GM12878 (cell line): ENCODE measurements at regions not wholly inside any gene's neighbourhood (a gene's known extent, or its start where the extent isn't known, plus 50 kb on each side); places are given as distances from the start of the nearest gene placed in this dataset.

ENCODE experiments used
- ATAC-seq: fragments of 200-7000 bp; cut with Tn5 transposase; 3 replicates; pipeline ENCODE4 v1.9.1; 2020; ENCODE audit warnings: mild to moderate bottlenecking, moderate library complexity
- BruUV-seq: library from RNA; stranded (reverse); fragments of 400-500 nt; replicated peaks from 2 replicates; lab custom pipeline; 2021; lab: Mats Ljungman, UMichigan
- CTCF ChIA-PET: fragments of 300-600 bp; sonication (Branson Sonifier 250); formaldehyde crosslinking; extraction: SDS; loops from one replicate; lab custom pipeline; 2021; ENCODE audit warnings: inconsistent platforms; lab: Yijun Ruan, JAX
- POLR2A ChIA-PET: fragments of 350-600 bp; formaldehyde crosslinking; extraction: SDS; loops from one replicate; lab custom pipeline; 2021; ENCODE audit warnings: inconsistent platforms; lab: Charles Lee
- RAD21 ChIA-PET: fragments of 300-600 bp; sonication (Branson Sonifier 250); formaldehyde crosslinking; loops from one replicate; lab custom pipeline; 2023; ENCODE audit warnings: antibody characterized with exemption; ENCODE audit not compliant: unreplicated experiment; lab: Charles Lee
- SMC1A ChIA-PET: fragments of 300-600 bp; sonication (Branson Sonifier 250); formaldehyde crosslinking; loops from one replicate; lab custom pipeline; 2023; ENCODE audit not compliant: unreplicated experiment, uncharacterized antibody; lab: Charles Lee
- DNase-seq: peaks from one replicate; pipeline ENCODE4 v3.0.0-alpha.2; 2011; ENCODE audit warnings: low read depth, low spot score
- FAIRE-seq: peaks from 3 replicates; lab custom pipeline; 2011; peaks lifted over from hg19 to GRCh38; lab: Jason Lieb, UNC
- H2AFZ ChIP-seq: 2 replicates; pipeline ENCODE4 v1.6.0; 2011; ENCODE audit warnings: low read depth, low read length, control low read depth; ENCODE audit not compliant: control insufficient read depth
- H3K27ac ChIP-seq: 2 replicates; pipeline ENCODE4 v1.5.1; 2011; ENCODE audit warnings: control low read depth; ENCODE audit not compliant: control insufficient read depth, insufficient read depth
- H3K27me3 ChIP-seq, 2 experiments: replicated peaks in 1 of 2; 2 replicates each; pipeline versions ENCODE4 v1.6.0 to v1.6.1; 2011; ENCODE audit warnings: low read length in 1 of 2; ENCODE audit not compliant: control insufficient read depth in 2 of 2, insufficient read depth in 2 of 2
- H3K36me3 ChIP-seq, 2 experiments: 2 replicates each; pipeline ENCODE4 v1.5.1; 2011; ENCODE audit warnings: low read length in 1 of 2; ENCODE audit not compliant: control insufficient read depth in 2 of 2, insufficient read depth in 2 of 2
- H3K4me1 ChIP-seq: 2 replicates; pipeline ENCODE4 v1.6.1; 2011; ENCODE audit warnings: mild to moderate bottlenecking, low read length, moderate library complexity, mixed read lengths; ENCODE audit not compliant: control insufficient read depth, insufficient read depth
- H3K4me2 ChIP-seq: 2 replicates; pipeline ENCODE4 v1.6.0; 2011; ENCODE audit warnings: control low read depth; ENCODE audit not compliant: control insufficient read depth, insufficient read depth
- H3K4me3 ChIP-seq: fragments of 200-600 bp; sonication (generic); 2 replicates; pipeline ENCODE4 v1.5.1; 2016
- H3K79me2 ChIP-seq: 2 replicates; pipeline ENCODE4 v1.6.0; 2011; ENCODE audit warnings: low read length; ENCODE audit not compliant: control insufficient read depth, insufficient read depth
- H3K9ac ChIP-seq: 2 replicates; pipeline ENCODE4 v1.8.0; 2011; ENCODE audit warnings: low read length, control low read depth, mixed read lengths; ENCODE audit not compliant: control insufficient read depth, insufficient read depth
- H3K9me3 ChIP-seq: replicated peaks from 3 replicates; pipeline ENCODE4 v1.5.1; 2011; ENCODE audit warnings: mild to moderate bottlenecking, low read length; ENCODE audit not compliant: control insufficient read depth, insufficient read depth
- H4K20me1 ChIP-seq: 2 replicates; pipeline ENCODE4 v1.6.0; 2011; ENCODE audit not compliant: control insufficient read depth, insufficient read depth
- ATF7 ChIP-seq: fragments of 450-650 bp; IDR thresholded peaks from 2 replicates; pipeline ENCODE4 v1.6.1; 2016; ENCODE audit warnings: low read depth, mild to moderate bottlenecking
- BACH1 ChIP-seq: fragments of 450-650 bp; IDR thresholded peaks from 2 replicates; pipeline ENCODE4 v1.6.1; 2017; ENCODE audit warnings: mild to moderate bottlenecking, borderline replicate concordance
- CBFB ChIP-seq: IDR thresholded peaks from 2 replicates; pipeline ENCODE4 v1.6.1; 2016; ENCODE audit warnings: antibody characterized with exemption, low read depth
- CBX3 ChIP-seq: fragments of 200-600 bp; sonication (generic); IDR thresholded peaks from 2 replicates; pipeline ENCODE4 v1.6.1; 2016; ENCODE audit warnings: low read depth, borderline replicate concordance
- CHD1 ChIP-seq: IDR thresholded peaks from 2 replicates; pipeline ENCODE4 v1.6.1; 2012; ENCODE audit warnings: low read depth, low read length, improper control_type of control experiment
- DPF2 ChIP-seq: fragments of 450-650 bp; IDR thresholded peaks from 2 replicates; pipeline ENCODE4 v1.6.1; 2017; ENCODE audit warnings: mild to moderate bottlenecking
- ESRRA ChIP-seq: IDR thresholded peaks from 2 replicates; pipeline ENCODE4 v1.6.1; 2012; ENCODE audit warnings: mild to moderate bottlenecking, low read length, improper control_type of control experiment
- EZH2 ChIP-seq: IDR thresholded peaks from 2 replicates; pipeline ENCODE4 v1.6.1; 2012; ENCODE audit warnings: low read depth, mild to moderate bottlenecking, control low read depth, inconsistent platforms, low read length, borderline replicate concordance; ENCODE audit not compliant: control insufficient read depth
- FOS ChIP-seq: IDR thresholded peaks from 3 replicates; pipeline ENCODE4 v1.6.1; 2011; ENCODE audit warnings: borderline replicate concordance; ENCODE audit not compliant: insufficient read length; ENCODE audit errors: extremely low read depth
- FOXK2 ChIP-seq: fragments of 450-650 bp; IDR thresholded peaks from 2 replicates; pipeline ENCODE4 v1.6.1; 2017; ENCODE audit warnings: mild to moderate bottlenecking, moderate library complexity
- LARP7 ChIP-seq: fragments of 450-650 bp; IDR thresholded peaks from 2 replicates; pipeline ENCODE4 v1.6.1; 2017; ENCODE audit warnings: mild to moderate bottlenecking
- NFYB ChIP-seq: IDR thresholded peaks from 2 replicates; pipeline ENCODE4 v1.6.1; 2011; ENCODE audit warnings: low read depth, mild to moderate bottlenecking, low read length, improper control_type of control experiment, moderate library complexity; ENCODE audit not compliant: insufficient read depth
- RBBP5 ChIP-seq: fragments of 200-600 bp; sonication (generic); conservative IDR thresholded peaks from 2 replicates; pipeline ENCODE4 v1.6.1; 2016
- ZNF24 ChIP-seq: fragments of 450-650 bp; IDR thresholded peaks from 2 replicates; pipeline ENCODE4 v1.6.1; 2017; ENCODE audit warnings: antibody characterized with exemption, mild to moderate bottlenecking
- ZNF274 ChIP-seq: IDR thresholded peaks from one replicate; pipeline ENCODE4 v1.8.0; 2011; ENCODE audit not compliant: insufficient read length, insufficient read depth
- WGBS: methylation state at CpG from one replicate; pipeline ENCODE4 v1.1.6; 2016; ENCODE audit warnings: low lambda C conversion rate; ENCODE audit not compliant: insufficient replicate concordance, insufficient coverage; ENCODE audit errors: missing lambda C conversion rate; 5-methylcytosine and 5-hydroxymethylcytosine counted together
- in situ Hi-C: fragments of 300-500 bp; cut with MboI; formaldehyde crosslinking; loops from 9 replicates; pipeline ENCODE4 v1.14.3; 2018; ENCODE audit warnings: mixed read lengths
- intact Hi-C: fragments of 100-400 bp; cut with micrococcal nuclease; formaldehyde crosslinking; loops from one replicate; pipeline ENCODE4 v1.14.2; 2022; ENCODE audit not compliant: unreplicated experiment
- TF ChIP-seq, protein P1 (sequence below): fragments of 450-650 bp; formaldehyde crosslinking; IDR thresholded peaks from 2 replicates; pipeline ENCODE4 v1.4.0; 2022; ENCODE audit warnings: mild to moderate bottlenecking, moderate library complexity
- TF ChIP-seq, protein P2 (sequence below): IDR thresholded peaks from 2 replicates; pipeline ENCODE4 v1.6.1; 2011; ENCODE audit warnings: borderline replicate concordance, low read depth, mild to moderate bottlenecking, moderate library complexity, low read length; ENCODE audit not compliant: insufficient read depth, poor library complexity, severe bottlenecking
- TF ChIP-seq, protein P3 (sequence below): fragments of 450-650 bp; IDR thresholded peaks from 2 replicates; pipeline ENCODE4 v1.6.1; 2017; ENCODE audit warnings: mild to moderate bottlenecking, low read depth, inconsistent platforms; ENCODE audit not compliant: poor library complexity, severe bottlenecking

DNA sequence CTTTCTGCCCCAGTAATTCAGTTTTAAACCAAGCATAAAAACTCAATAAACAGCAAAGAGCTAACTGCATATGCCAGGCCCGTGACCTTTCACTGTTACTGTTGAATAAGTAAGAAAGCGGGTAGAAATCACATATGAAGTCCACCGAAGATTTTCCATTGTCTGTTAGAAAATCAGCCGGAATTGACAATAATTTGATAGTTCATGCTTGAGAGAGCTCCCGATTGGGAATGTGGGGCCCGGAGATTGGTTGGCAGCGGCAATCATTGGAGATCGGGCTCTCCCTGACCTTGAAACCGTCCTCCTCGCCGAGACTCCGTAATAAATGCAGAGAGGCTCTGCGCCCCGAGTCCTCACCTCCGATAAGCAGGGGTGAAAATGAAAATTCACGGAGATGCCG, 709.6 kb downstream of the BRD1 start:
- Histone ChIP-seq H4K20me1 (no peaks in the 10 kb centered on the region), H3K27ac (no peak overlapping the region), H3K79me2 (no peaks in the 10 kb centered on the region), H3K9me3 (no peaks in the 10 kb centered on the region; the same call in 2 of the 3 replicates), H2AFZ (no peak overlapping the region), H3K9ac (no peak overlapping the region), H3K4me1 (no peaks in the 10 kb centered on the region), H3K27me3 (no peaks in the 10 kb centered on the region), H3K36me3 (no peaks in the 10 kb centered on the region), H3K4me3 (no peak overlapping the region), H3K4me2 (no peak overlapping the region)
- intact Hi-C loops (no loop called here), in situ Hi-C loops (no loop called here)
- 31% methylated on average over 17 of the region's 17 CpGs for WGBS
- BruUV-seq: no TSS peak
- no peak for ATAC-seq
- SMC1A ChIA-PET: no interaction called here
- RAD21 ChIA-PET: no interaction called here
- POLR2A ChIA-PET: no interaction called here
- DNase-seq: no peak
- CTCF ChIA-PET: no interaction called here
- TF ChIP-seq, protein P1, sequence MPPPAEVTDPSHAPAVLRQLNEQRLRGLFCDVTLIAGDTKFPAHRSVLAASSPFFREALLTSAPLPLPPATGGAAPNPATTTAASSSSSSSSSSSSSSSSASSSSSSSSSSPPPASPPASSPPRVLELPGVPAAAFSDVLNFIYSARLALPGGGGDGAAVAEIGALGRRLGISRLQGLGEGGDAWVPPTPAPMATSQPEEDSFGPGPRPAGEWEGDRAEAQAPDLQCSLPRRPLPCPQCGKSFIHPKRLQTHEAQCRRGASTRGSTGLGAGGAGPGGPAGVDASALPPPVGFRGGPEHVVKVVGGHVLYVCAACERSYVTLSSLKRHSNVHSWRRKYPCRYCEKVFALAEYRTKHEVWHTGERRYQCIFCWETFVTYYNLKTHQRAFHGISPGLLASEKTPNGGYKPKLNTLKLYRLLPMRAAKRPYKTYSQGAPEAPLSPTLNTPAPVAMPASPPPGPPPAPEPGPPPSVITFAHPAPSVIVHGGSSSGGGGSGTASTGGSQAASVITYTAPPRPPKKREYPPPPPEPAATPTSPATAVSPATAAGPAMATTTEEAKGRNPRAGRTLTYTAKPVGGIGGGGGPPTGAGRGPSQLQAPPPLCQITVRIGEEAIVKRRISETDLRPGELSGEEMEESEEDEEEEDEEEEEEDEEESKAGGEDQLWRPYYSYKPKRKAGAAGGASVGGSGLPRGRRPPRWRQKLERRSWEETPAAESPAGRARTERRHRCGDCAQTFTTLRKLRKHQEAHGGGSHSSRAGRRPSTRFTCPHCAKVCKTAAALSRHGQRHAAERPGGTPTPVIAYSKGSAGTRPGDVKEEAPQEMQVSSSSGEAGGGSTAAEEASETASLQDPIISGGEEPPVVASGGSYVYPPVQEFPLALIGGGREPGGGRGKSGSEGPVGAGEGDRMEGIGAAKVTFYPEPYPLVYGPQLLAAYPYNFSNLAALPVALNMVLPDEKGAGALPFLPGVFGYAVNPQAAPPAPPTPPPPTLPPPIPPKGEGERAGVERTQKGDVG (CRISPR knock-in tag): no peak
- TF ChIP-seq ATF7: no peak
- TF ChIP-seq FOS: no peak
- no peak for TF ChIP-seq NFYB
- no peak for TF ChIP-seq CHD1
- no peak for TF ChIP-seq ZNF274
- no peak for TF ChIP-seq DPF2
- no peak for TF ChIP-seq RBBP5
- TF ChIP-seq BACH1: no peak
- TF ChIP-seq ZNF24: no peak
- TF ChIP-seq, protein P2, sequence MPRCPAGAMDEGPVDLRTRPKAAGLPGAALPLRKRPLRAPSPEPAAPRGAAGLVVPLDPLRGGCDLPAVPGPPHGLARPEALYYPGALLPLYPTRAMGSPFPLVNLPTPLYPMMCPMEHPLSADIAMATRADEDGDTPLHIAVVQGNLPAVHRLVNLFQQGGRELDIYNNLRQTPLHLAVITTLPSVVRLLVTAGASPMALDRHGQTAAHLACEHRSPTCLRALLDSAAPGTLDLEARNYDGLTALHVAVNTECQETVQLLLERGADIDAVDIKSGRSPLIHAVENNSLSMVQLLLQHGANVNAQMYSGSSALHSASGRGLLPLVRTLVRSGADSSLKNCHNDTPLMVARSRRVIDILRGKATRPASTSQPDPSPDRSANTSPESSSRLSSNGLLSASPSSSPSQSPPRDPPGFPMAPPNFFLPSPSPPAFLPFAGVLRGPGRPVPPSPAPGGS: no peak
- no peak for TF ChIP-seq FOXK2
- TF ChIP-seq LARP7: no peak
- TF ChIP-seq CBX3: no peak
- TF ChIP-seq EZH2: no peak
- no peak for TF ChIP-seq CBFB
- TF ChIP-seq, protein P3, sequence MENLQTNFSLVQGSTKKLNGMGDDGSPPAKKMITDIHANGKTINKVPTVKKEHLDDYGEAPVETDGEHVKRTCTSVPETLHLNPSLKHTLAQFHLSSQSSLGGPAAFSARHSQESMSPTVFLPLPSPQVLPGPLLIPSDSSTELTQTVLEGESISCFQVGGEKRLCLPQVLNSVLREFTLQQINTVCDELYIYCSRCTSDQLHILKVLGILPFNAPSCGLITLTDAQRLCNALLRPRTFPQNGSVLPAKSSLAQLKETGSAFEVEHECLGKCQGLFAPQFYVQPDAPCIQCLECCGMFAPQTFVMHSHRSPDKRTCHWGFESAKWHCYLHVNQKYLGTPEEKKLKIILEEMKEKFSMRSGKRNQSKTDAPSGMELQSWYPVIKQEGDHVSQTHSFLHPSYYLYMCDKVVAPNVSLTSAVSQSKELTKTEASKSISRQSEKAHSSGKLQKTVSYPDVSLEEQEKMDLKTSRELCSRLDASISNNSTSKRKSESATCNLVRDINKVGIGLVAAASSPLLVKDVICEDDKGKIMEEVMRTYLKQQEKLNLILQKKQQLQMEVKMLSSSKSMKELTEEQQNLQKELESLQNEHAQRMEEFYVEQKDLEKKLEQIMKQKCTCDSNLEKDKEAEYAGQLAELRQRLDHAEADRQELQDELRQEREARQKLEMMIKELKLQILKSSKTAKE: no peak
- TF ChIP-seq ESRRA: no peak
- no peak for FAIRE-seq
